ENCODE measurements at regions not wholly inside any gene's neighbourhood (a gene's known extent, or its start where the extent isn't known, plus 50 kb on each side); places are given as distances from the start of the nearest gene placed in this dataset.

GRCh38 chr4:27779827-27780226, 919.2 kb downstream of the STIM2 start:
- Mint-ChIP-seq H3K4me1 (no peaks in the 10 kb centered on the region), H3K4me3 (no peak overlapping the region), H3K27me3 (ENCODE audit: low read depth) (no peaks in the 10 kb centered on the region)

GRCh38 chr4:27787195-27787594, 926.6 kb downstream of the STIM2 start:
- Mint-ChIP-seq H3K27me3 (ENCODE audit: low read depth) (no peaks in the 10 kb centered on the region), H3K9me3 (peaks cover 7% of the 10 kb centered on the region), H3K4me3 (no peak overlapping the region), H3K36me3 (ENCODE audit: low read depth) (peaks cover 2% of the 10 kb centered on the region), H3K27ac (ENCODE audit: unreplicated experiment) (no peak overlapping the region), H3K4me1 (no peaks in the 10 kb centered on the region)
- no peak for DNase-seq (ENCODE audit: low read depth, low spot score)
- TF ChIP-seq CTCF (conservative IDR thresholded peaks at IDR 0.05): no peak

More at GRCh38 chr4:27779827-27780226, 919.2 kb downstream of the STIM2 start:
- no peak for DNase-seq (ENCODE audit: low read depth, low spot score)
- H3K27ac Mint-ChIP-seq (ENCODE audit: unreplicated experiment): no peak overlapping the region
- H3K9me3 Mint-ChIP-seq: peaks cover 5% of the 10 kb centered on the region
- H3K36me3 Mint-ChIP-seq (ENCODE audit: low read depth): peaks cover 2% of the 10 kb centered on the region
- TF ChIP-seq CTCF (conservative IDR thresholded peaks at IDR 0.05): no peak

GRCh38 chr4:27789773-27790172, 929.1 kb downstream of the STIM2 start:
- no peaks in the 10 kb centered on the region for H3K4me1 Mint-ChIP-seq
- no peak for DNase-seq (ENCODE audit: low read depth, low spot score)
- H3K36me3 Mint-ChIP-seq (ENCODE audit: low read depth): no peaks in the 10 kb centered on the region
- no peak overlapping the region for H3K27ac Mint-ChIP-seq (ENCODE audit: unreplicated experiment)
- no peaks in the 10 kb centered on the region for H3K27me3 Mint-ChIP-seq (ENCODE audit: low read depth)
- no peak overlapping the region for H3K4me3 Mint-ChIP-seq
- no peak for TF ChIP-seq CTCF (conservative IDR thresholded peaks at IDR 0.05)
- peaks cover 4% of the 10 kb centered on the region for H3K9me3 Mint-ChIP-seq

- no peak for TF ChIP-seq CTCF (conservative IDR thresholded peaks at IDR 0.05)
- Mint-ChIP-seq H3K9me3 (peaks cover 4% of the 10 kb centered on the region), H3K4me1 (no peaks in the 10 kb centered on the region), H3K27me3 (ENCODE audit: low read depth) (no peaks in the 10 kb centered on the region), H3K36me3 (ENCODE audit: low read depth) (no peaks in the 10 kb centered on the region), H3K4me3 (no peak overlapping the region), H3K27ac (ENCODE audit: unreplicated experiment) (no peak overlapping the region)
- DNase-seq (ENCODE audit: low read depth, low spot score): no peak
Observed at GRCh38 chr4:27790911-27791310, 930.3 kb downstream of the STIM2 start.

- H3K27ac Mint-ChIP-seq (ENCODE audit: unreplicated experiment): no peak overlapping the region
- no peaks in the 10 kb centered on the region for H3K27me3 Mint-ChIP-seq (ENCODE audit: low read depth)
- H3K4me1 Mint-ChIP-seq: no peaks in the 10 kb centered on the region
- no peak for TF ChIP-seq CTCF (conservative IDR thresholded peaks at IDR 0.05)
- no peak for DNase-seq (ENCODE audit: low read depth, low spot score)
- no peaks in the 10 kb centered on the region for H3K36me3 Mint-ChIP-seq (ENCODE audit: low read depth)
- H3K4me3 Mint-ChIP-seq: no peak overlapping the region
- peaks cover 4% of the 10 kb centered on the region for H3K9me3 Mint-ChIP-seq
Observed at GRCh38 chr4:27791640-27792039, 931.0 kb downstream of the STIM2 start.

- Mint-ChIP-seq H3K36me3 (ENCODE audit: low read depth) (no peaks in the 10 kb centered on the region), H3K27me3 (ENCODE audit: low read depth) (no peaks in the 10 kb centered on the region), H3K9me3 (no peaks in the 10 kb centered on the region), H3K4me1 (no peaks in the 10 kb centered on the region), H3K27ac (ENCODE audit: unreplicated experiment) (no peak overlapping the region), H3K4me3 (no peak overlapping the region)
- no peak for TF ChIP-seq CTCF (conservative IDR thresholded peaks at IDR 0.05)
- DNase-seq (ENCODE audit: low read depth, low spot score): no peak
Observed at GRCh38 chr4:27807207-27807606, 946.6 kb downstream of the STIM2 start.

All from neural crest cell (in vitro differentiated cells).